ENCODE measurements at regions not wholly inside any gene's neighbourhood (a gene's known extent, or its start where the extent isn't known, plus 50 kb on each side); places are given as distances from the start of the nearest gene placed in this dataset.

- no peaks in the 10 kb centered on the region for H3K4me1 ChIP-seq
- H3K27me3 ChIP-seq (ENCODE audit: insufficient read depth in 3 of 3, low read length in 2 of 3) = no peaks in the 10 kb centered on the region
- WGBS, 3 donors = 67 to 97% (median 69%) methylated on average over 2 of the region's 2 CpGs
- peaks cover 0 to 13% of the 10 kb centered on the region in 2 donors for H3K36me3 ChIP-seq (ENCODE audit: insufficient read depth in 1 of 2, low read depth in 1 of 2)
- TF ChIP-seq CTCF (IDR thresholded peaks at IDR 0.05) = no peak
- no peak overlapping the region for H3K27ac ChIP-seq
- no peak overlapping the region for H3K4me3 ChIP-seq
- H3K9me3 ChIP-seq = no peaks in the 10 kb centered on the region
- no peak for DNase-seq
- no peak for ATAC-seq
- intact Hi-C loops (cut with DNase I) = no loop called here
These were observed 171.5 kb upstream of the RIPOR2 start for GRCh38 chr6:25107218-25107617.

GRCh38 chr6:25111782-25112181 is 167.4 kb upstream of the CARMIL1 start:
- Histone ChIP-seq H3K4me3 (no peak overlapping the region), H3K36me3 (ENCODE audit: insufficient read depth in 1 of 2, low read depth in 1 of 2) (peaks cover 0 to 32% of the 10 kb centered on the region in 2 donors), H3K27me3 (ENCODE audit: insufficient read depth in 3 of 3, low read length in 2 of 3) (no peaks in the 10 kb centered on the region), H3K9me3 (no peaks in the 10 kb centered on the region), H3K27ac (no peak overlapping the region), H3K4me1 (no peaks in the 10 kb centered on the region)
- WGBS, 3 donors = 98 to 100% (median 98%) methylated on average over 1 of the region's 1 CpG
- intact Hi-C loops (cut with DNase I) = no loop called here
- ATAC-seq = no peak
- no peak for TF ChIP-seq CTCF (IDR thresholded peaks at IDR 0.05)
- no peak for DNase-seq

GRCh38 chr6:25112322-25112773 is 166.8 kb upstream of the CARMIL1 start:
- Histone ChIP-seq H3K36me3 (ENCODE audit: insufficient read depth in 1 of 2, low read depth in 1 of 2) (peaks cover 0 to 32% of the 10 kb centered on the region in 2 donors), H3K27ac (no peak overlapping the region), H3K9me3 (no peaks in the 10 kb centered on the region), H3K27me3 (ENCODE audit: insufficient read depth in 3 of 3, low read length in 2 of 3) (no peaks in the 10 kb centered on the region), H3K4me1 (no peaks in the 10 kb centered on the region), H3K4me3 (no peak overlapping the region)
- intact Hi-C loops (cut with DNase I) = no loop called here
- TF ChIP-seq CTCF (IDR thresholded peaks at IDR 0.05) = no peak
- DNase-seq = no peak
- WGBS, 3 donors = 42 to 62% (median 44%) methylated on average over 4 of the region's 4 CpGs
- ATAC-seq = no peak

GRCh38 chr6:25113436-25113835 is 165.7 kb upstream of the CARMIL1 start:
- H3K27me3 ChIP-seq (ENCODE audit: insufficient read depth in 3 of 3, low read length in 2 of 3) = no peaks in the 10 kb centered on the region
- peaks cover 0 to 22% of the 10 kb centered on the region in 2 donors for H3K36me3 ChIP-seq (ENCODE audit: insufficient read depth in 1 of 2, low read depth in 1 of 2)
- no peak for ATAC-seq
- DNase-seq = no peak
- no peak overlapping the region for H3K4me3 ChIP-seq
- TF ChIP-seq CTCF (IDR thresholded peaks at IDR 0.05) = no peak
- 86 to 89% (median 88%) methylated on average over 4 of the region's 4 CpGs for WGBS, 3 donors
- H3K27ac ChIP-seq = no peak overlapping the region
- intact Hi-C loops (cut with DNase I) = no loop called here
- no peaks in the 10 kb centered on the region for H3K9me3 ChIP-seq
- H3K4me1 ChIP-seq = no peaks in the 10 kb centered on the region

- no peak overlapping the region for H3K27ac ChIP-seq
- ATAC-seq (no peak), DNase-seq (no peak)
- no peaks in the 10 kb centered on the region for H3K4me1 ChIP-seq
- H3K4me3 ChIP-seq = no peak overlapping the region
- WGBS, 3 donors = 88 to 93% (median 90%) methylated on average over 3 of the region's 3 CpGs
- no peaks in the 10 kb centered on the region for H3K27me3 ChIP-seq (ENCODE audit: insufficient read depth in 3 of 3, low read length in 2 of 3)
- peaks cover 0 to 13% of the 10 kb centered on the region in 2 donors for H3K36me3 ChIP-seq (ENCODE audit: insufficient read depth in 1 of 2, low read depth in 1 of 2)
- no peak for TF ChIP-seq CTCF (IDR thresholded peaks at IDR 0.05)
- no peaks in the 10 kb centered on the region for H3K9me3 ChIP-seq
- intact Hi-C loops (cut with DNase I) = no loop called here
These were observed 161.1 kb upstream of the CARMIL1 start for GRCh38 chr6:25118038-25118437.
